Activated CD8-positive, alpha-beta memory T cell treated with anti-CD3 and anti-CD28 coated beads, Interleukin-2, amount 10 ng/mL, durations not matched to agents 7 days and 5 days (primary cell): ENCODE measurements at regions not wholly inside any gene's neighbourhood (a gene's known extent, or its start where the extent isn't known, plus 50 kb on each side); places are given as distances from the start of the nearest gene placed in this dataset.
"Not testable (repeated sequence)": the region's sequence is repeated elsewhere in the genome, so short reads cannot be mapped to it uniquely, and the experiment has no call there.

Source experiments
- ATAC-seq: fragments of 150-1000 bp; cut with Tn5 transposase; one replicate; pipeline ENCODE4 v1.10.0; 2021; ENCODE audit warnings: moderate library complexity
- CTCF ChIA-PET: fragments of 350-600 bp; sonication (Branson Sonifier 250); formaldehyde crosslinking; loops from one replicate; lab custom pipeline; 2021; ENCODE audit warnings: antibody characterized with exemption; lab: Charles Lee
- DNase-seq: peaks from one replicate; pipeline ENCODE4 v3.0.0-alpha.2; 2020
- H3K27ac Mint-ChIP-seq: one replicate; pipeline ENCODE4 v1.8.0; 2021; ENCODE audit warnings: mild to moderate bottlenecking, mixed read lengths
- H3K27me3 Mint-ChIP-seq: one replicate; pipeline ENCODE4 v1.8.0; 2021; ENCODE audit warnings: mixed read lengths
- H3K36me3 Mint-ChIP-seq: one replicate; pipeline ENCODE4 v1.8.0; 2021; ENCODE audit warnings: mild to moderate bottlenecking, mixed read lengths
- H3K4me1 Mint-ChIP-seq: one replicate; pipeline ENCODE4 v1.8.0; 2021; ENCODE audit warnings: mixed read lengths
- H3K4me3 Mint-ChIP-seq: one replicate; pipeline ENCODE4 v1.8.0; 2021; ENCODE audit warnings: mild to moderate bottlenecking, moderate library complexity, mixed read lengths
- H3K9me3 Mint-ChIP-seq: one replicate; pipeline ENCODE4 v1.8.0; 2022; ENCODE audit warnings: low read depth, mixed read lengths

DNA sequence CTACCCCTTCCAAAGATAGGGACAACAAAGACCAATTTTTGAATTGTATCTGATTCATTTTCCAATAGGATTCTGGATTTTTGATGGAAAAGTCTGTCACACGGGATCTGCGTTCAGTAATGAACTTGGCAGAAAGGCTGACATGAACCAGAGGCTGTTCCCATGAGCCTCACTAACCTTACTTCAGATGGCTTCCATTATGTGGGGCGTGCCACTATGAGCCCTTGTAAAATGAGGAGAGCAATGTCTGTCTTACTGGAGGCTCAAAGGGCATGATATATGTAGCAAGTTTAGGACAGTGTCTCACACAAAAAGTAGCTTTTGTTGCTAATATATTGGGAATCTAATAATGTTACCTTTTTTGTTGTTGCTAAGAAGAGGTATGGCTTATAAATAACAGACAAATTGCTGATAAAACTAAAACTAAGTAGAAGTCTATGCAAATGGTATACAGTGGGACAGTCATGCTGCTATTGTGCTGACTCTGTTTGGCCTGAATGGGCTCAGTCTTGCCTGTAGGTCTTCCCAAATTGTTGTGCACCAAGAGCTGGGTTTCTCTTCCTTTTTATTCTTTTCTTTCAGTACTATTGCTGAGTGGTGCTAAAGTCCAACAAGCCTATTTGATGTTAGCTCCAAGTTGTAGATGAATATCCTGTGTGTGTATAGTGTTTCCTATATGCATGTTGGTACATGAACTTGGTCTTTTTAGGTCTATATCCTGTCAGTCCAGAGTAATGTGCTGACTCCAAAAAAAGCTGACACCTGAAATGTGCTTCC lies 132.1 kb downstream of the SPRY1 start:
- Mint-ChIP-seq H3K36me3 (peaks cover 5% of the 10 kb centered on the region), H3K4me1 (peaks cover 9% of the 10 kb centered on the region), H3K27me3 (no peaks in the 10 kb centered on the region), H3K4me3 (no peak overlapping the region), H3K9me3 (peaks cover 5% of the 10 kb centered on the region), H3K27ac (no peak overlapping the region)
- DNase-seq (no peak), ATAC-seq (no peak)
- CTCF ChIA-PET = no interaction called here

DNA sequence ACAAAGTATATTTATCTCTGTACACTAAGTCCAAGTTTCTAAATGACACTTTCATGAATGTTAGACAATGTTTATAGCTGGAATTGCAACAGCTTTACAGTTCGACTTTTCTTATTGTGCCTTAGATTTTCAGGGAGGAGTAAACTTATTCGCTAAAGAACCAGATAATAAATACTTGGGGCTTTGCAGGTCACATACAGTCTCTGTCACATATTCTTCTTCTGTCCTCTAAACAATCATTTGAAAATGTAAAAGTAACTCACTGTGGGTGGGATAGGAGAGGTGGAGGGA lies 132.6 kb downstream of the SPRY1 start:
- Mint-ChIP-seq H3K36me3 (peaks cover 10% of the 10 kb centered on the region), H3K27ac (no peak overlapping the region), H3K4me1 (peaks cover 9% of the 10 kb centered on the region), H3K9me3 (peaks cover 5% of the 10 kb centered on the region), H3K4me3 (no peak overlapping the region), H3K27me3 (no peaks in the 10 kb centered on the region)
- CTCF ChIA-PET = no interaction called here
- ATAC-seq (no peak), DNase-seq (no peak)

GRCh38 chr4:123530357-123530756 lies 133.8 kb downstream of the SPRY1 start:
- Mint-ChIP-seq H3K9me3 (peaks cover 5% of the 10 kb centered on the region), H3K36me3 (peaks cover 10% of the 10 kb centered on the region), H3K4me1 (peaks cover 16% of the 10 kb centered on the region), H3K27ac (no peak overlapping the region), H3K27me3 (no peaks in the 10 kb centered on the region), H3K4me3 (no peak overlapping the region)
- CTCF ChIA-PET = no interaction called here
- DNase-seq = no peak
- ATAC-seq = no peak

- Mint-ChIP-seq H3K27me3 (no peaks in the 10 kb centered on the region), H3K4me1 (peaks cover 18% of the 10 kb centered on the region), H3K27ac (no peak overlapping the region), H3K36me3 (peaks cover 11% of the 10 kb centered on the region), H3K4me3 (no peak overlapping the region), H3K9me3 (peaks cover 4% of the 10 kb centered on the region)
- CTCF ChIA-PET = interaction anchor here (0.9 kb wide), 1 partner anchor 136 kb away, joined by 3 read pairs; no protein-coding TSS in a partner anchor
- no peak for ATAC-seq
- no peak for DNase-seq
These were observed 138.6 kb downstream of the SPRY1 start for GRCh38 chr4:123535037-123535748.

DNA sequence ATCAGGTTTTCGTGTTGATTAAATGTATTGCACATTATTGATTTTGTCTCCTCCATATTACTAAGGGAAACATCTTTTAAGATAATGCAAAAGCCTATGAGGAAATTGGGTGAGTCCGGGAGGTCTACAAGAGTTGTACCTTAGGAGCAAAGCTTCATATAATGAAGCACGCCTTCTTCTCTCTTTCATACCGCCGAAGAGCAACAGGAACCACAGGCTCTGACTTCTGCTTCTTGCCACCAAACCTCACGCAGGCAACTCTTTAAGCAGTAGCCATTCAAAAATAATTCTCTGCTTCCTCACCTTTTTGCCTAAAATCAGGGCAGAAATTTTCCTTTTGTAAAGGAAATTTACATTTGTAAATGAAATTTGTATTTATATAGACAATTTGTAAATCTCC lies 139.6 kb downstream of the SPRY1 start:
- CTCF ChIA-PET = interaction anchor here (0.9 to 1.4 kb wide), 2 partner anchors 12 to 137 kb away, joined by 3 read pairs; no protein-coding TSS in a partner anchor
- Mint-ChIP-seq H3K36me3 (peaks cover 11% of the 10 kb centered on the region), H3K4me1 (peaks cover 18% of the 10 kb centered on the region), H3K4me3 (peak overlapping the region; percentile 37), H3K27me3 (no peaks in the 10 kb centered on the region), H3K9me3 (peaks cover 2% of the 10 kb centered on the region), H3K27ac (peak overlapping the region; percentile 61)
- ATAC-seq = peak; percentile 55
- no peak for DNase-seq

DNA sequence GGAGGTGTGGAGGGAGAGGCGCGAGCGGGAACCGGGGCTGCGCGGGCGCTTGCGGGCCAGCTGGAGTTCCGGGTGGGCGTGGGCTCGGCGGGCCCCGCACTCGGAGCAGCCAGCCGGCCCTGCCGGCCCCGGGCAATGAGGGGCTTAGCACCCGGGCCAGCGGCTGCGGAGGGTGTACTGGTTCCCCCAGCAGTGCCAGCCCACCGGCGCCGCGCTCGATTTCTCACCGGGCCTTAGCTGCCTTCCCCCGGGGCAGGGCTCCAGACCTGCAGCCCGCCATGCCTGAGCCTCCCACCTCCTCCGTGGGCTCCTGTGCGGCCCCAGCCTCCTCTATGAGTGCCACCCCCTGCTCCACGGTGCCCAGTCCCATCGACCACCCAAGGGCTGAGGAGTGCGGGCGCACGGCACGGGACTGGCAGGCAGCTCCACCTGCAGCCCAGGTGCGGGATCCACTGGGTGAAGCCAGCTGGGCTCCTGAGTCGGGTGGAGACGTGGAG lies 141.4 kb downstream of the SPRY1 start:
- H3K27ac Mint-ChIP-seq, ATAC-seq, H3K4me3 Mint-ChIP-seq, DNase-seq, H3K27me3 Mint-ChIP-seq, H3K9me3 Mint-ChIP-seq: not testable (repeated sequence)
- peaks cover 11% of the 10 kb centered on the region for H3K36me3 Mint-ChIP-seq
- peaks cover 18% of the 10 kb centered on the region for H3K4me1 Mint-ChIP-seq
- CTCF ChIA-PET = interaction anchor here (1.9 kb wide), 1 partner anchor 16 kb away, joined by 6 read pairs; no protein-coding TSS in a partner anchor

DNA sequence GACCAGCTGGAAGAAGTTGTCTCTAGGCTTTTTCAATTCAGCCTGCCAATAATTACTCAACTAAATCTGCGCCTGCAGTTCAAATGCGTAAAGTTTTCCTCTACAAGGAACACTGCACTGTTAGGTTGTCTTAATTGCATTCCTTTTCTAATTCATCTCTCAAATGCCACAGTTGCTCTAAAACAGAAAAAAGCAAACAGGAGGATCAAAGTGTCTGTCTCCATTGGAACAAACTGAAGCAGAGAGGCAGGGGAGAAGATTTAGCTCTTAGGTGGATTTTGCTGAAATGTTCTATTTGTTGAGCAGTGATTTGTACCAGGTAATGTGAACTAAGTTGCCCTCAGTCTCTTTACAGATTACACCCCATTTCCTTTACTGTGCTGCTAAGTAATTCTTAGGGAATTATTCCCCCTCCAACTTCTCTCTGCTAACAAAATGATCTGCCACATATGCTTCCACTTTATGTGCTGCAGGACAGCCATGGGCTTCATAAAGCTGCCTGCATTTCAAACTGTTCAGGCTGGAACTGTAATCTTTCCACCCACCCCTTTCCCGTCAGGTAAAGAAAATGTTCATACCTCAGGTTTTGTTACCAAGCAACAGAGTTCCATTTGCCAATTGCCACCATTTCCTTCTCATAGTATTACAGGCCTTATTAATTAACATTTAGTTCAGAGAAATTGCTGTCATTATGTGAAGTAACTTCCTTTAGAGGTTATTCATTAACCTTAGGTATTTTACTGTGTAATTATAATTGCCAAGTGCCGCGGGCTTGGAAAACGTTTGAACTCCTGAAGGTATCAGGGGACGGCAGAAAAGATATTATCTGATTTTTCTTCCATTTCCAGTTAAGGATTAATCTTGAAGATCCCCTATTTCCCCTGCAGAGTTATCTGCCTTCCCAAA lies 149.3 kb downstream of the SPRY1 start:
- ATAC-seq (no peak), DNase-seq (no peak)
- CTCF ChIA-PET = interaction anchor here (1.5 kb wide), 2 partner anchors 9 to 18 kb away, joined by 3 to 5 read pairs; no protein-coding TSS in a partner anchor
- H3K9me3 Mint-ChIP-seq = peaks cover 2% of the 10 kb centered on the region
- H3K27me3 Mint-ChIP-seq = no peaks in the 10 kb centered on the region
- H3K4me3 Mint-ChIP-seq = no peak overlapping the region
- no peak overlapping the region for H3K27ac Mint-ChIP-seq
- H3K4me1 Mint-ChIP-seq = no peaks in the 10 kb centered on the region
- peaks cover 2% of the 10 kb centered on the region for H3K36me3 Mint-ChIP-seq

GRCh38 chr4:123546573-123547060 lies 150.0 kb downstream of the SPRY1 start:
- Mint-ChIP-seq H3K27ac (no peak overlapping the region), H3K36me3 (peaks cover 2% of the 10 kb centered on the region), H3K9me3 (peaks cover 2% of the 10 kb centered on the region), H3K27me3 (no peaks in the 10 kb centered on the region), H3K4me3 (no peak overlapping the region), H3K4me1 (no peaks in the 10 kb centered on the region)
- CTCF ChIA-PET = interaction anchor here (1.5 kb wide), 1 partner anchor 18 kb away, joined by 5 read pairs; no protein-coding TSS in a partner anchor
- no peak for ATAC-seq
- DNase-seq = no peak

DNA sequence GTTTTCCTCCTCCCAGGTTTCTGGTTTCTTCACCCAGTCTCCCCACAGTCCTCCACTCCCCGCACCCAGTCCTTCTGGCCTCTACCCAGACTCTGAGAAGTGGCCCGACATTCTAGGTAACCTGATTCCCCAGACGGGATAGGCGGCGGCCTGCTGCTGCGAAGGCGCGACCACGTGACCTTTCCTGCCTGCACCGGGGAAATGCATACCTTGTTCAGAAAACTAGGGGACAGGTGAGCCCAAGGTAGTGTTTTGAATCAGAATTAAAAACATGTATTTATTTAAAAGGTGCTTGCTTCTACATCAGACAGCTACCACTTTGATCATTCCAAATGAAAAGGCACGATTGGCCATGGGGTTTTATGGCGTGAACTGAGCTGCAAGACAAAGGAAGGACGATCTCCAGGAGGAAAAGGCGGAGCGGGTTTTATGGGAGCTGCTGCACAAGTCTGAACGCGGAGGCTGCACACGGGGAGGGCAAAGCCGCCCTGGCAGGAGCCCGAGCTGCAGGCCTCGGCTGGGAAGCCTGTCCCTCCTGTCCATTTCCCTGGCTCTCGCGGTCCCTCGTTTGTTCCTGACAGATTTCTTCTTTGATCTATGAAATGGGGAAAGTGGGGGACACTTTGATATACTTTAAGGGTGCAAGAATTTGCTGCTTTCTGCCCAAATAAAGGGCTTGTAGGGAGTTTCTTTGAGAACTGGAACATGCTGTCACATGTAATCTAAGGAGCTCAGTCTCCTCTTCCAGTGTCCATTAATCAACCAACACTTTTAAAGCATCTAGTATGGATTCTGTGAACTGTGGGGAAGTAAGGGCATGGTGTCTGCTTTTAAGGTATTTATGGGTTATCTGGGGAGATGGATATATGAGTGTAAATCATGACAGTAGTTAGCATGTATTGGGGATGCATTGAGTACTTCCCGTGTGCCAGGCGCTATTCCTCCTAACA lies 150.9 kb downstream of the SPRY1 start:
- peaks cover 4% of the 10 kb centered on the region for H3K36me3 Mint-ChIP-seq
- CTCF ChIA-PET = interaction anchor here (1.0 kb wide), 1 partner anchor 11 kb away, joined by 3 read pairs; no protein-coding TSS in a partner anchor
- no peak for ATAC-seq
- no peaks in the 10 kb centered on the region for H3K27me3 Mint-ChIP-seq
- H3K4me1 Mint-ChIP-seq = no peaks in the 10 kb centered on the region
- peaks cover 2% of the 10 kb centered on the region for H3K9me3 Mint-ChIP-seq
- DNase-seq = no peak
- H3K4me3 Mint-ChIP-seq = no peak overlapping the region
- no peak overlapping the region for H3K27ac Mint-ChIP-seq

- CTCF ChIA-PET = no interaction called here
- peaks cover 4% of the 10 kb centered on the region for H3K36me3 Mint-ChIP-seq
- H3K27me3 Mint-ChIP-seq = no peaks in the 10 kb centered on the region
- peaks cover 31% of the 10 kb centered on the region for H3K4me1 Mint-ChIP-seq
- H3K9me3 Mint-ChIP-seq = peaks cover 2% of the 10 kb centered on the region
- ATAC-seq = no peak
- DNase-seq = no peak
- H3K4me3 Mint-ChIP-seq = no peak overlapping the region
- peak overlapping the region; percentile 31 for H3K27ac Mint-ChIP-seq
These were observed 156.7 kb downstream of the SPRY1 start for GRCh38 chr4:123553279-123553678.

- CTCF ChIA-PET = interaction anchor here (0.7 to 1.7 kb wide), 3 partner anchors 9 to 157 kb away, joined by 3 to 13 read pairs (median 3); partner anchors contain the start of gene SPRY1
- Mint-ChIP-seq H3K36me3 (peaks cover 4% of the 10 kb centered on the region), H3K27me3 (no peaks in the 10 kb centered on the region), H3K27ac (no peak overlapping the region), H3K4me3 (no peak overlapping the region), H3K9me3 (peaks cover 2% of the 10 kb centered on the region), H3K4me1 (peaks cover 31% of the 10 kb centered on the region)
- DNase-seq = no peak
- no peak for ATAC-seq
These were observed 157.4 kb downstream of the SPRY1 start for GRCh38 chr4:123553733-123554637.
